ENCODE measurements at regions not wholly inside any gene's neighbourhood (a gene's known extent, or its start where the extent isn't known, plus 50 kb on each side); places are given as distances from the start of the nearest gene placed in this dataset.
"Not testable (repeated sequence)": the region's sequence is repeated elsewhere in the genome, so short reads cannot be mapped to it uniquely, and the experiment has no call there.

DNA sequence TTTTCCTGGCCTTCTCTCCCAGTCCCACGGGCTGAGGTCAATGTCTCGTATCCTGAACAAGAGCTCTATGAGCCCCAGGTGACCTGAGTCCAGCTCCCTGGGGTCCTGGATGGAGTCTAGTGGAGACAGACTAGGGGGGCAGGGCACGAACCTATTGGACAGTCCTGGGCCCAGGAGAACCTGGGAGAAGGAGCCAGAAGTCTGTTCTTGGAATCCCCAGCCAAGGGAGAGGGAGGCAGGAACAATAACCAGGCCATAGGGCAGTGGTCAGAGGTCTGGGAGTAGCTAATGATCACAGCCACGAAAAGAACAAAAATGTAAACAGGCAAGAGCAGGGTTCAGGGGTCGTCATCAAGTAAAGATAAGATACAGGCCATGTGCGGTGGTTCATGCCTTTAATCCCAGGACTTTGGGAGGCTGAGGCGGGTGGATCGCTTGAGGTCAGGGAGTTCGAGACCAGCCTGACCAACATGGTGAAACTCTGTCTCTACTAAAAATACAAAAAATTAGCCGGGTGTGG, 60.8 kb downstream of the COPRS start:
- no peak for TF ChIP-seq CTCF (IDR thresholded peaks at IDR 0.05)
- no peaks in the 10 kb centered on the region for H3K9me3 ChIP-seq
- ATAC-seq (no peak), DNase-seq (no peak)
- no peak overlapping the region for H3K4me3 ChIP-seq
- intact Hi-C loops (cut with DNase I, micrococcal nuclease), result no loop called here
- no peaks in the 10 kb centered on the region for H3K36me3 ChIP-seq (ENCODE audit: low read depth)
- no peaks in the 10 kb centered on the region for H3K4me1 ChIP-seq (ENCODE audit: low read depth)

DNA sequence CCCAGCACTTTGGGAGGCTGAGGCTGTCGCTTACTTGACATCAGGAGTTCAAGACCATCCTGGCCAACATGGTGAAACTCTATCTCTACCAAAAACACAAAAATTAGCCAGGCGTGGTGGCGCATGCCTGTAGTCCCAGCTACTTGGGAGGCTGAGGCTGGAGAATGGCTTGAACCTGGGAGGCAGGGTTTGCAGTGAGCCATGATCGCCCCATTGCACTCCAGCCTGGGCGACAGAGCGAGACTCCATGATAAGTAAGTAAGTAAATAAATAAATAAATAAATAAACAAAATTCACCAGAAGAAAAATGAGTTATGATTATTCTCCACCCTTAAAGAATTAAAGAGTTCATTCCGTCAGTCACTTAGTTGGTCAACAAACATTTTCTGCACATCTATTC, 63.1 kb downstream of the COPRS start:
- ATAC-seq; DNase-seq; H3K4me1 ChIP-seq (ENCODE audit: low read depth); H3K9me3 ChIP-seq; H3K36me3 ChIP-seq (ENCODE audit: low read depth); intact Hi-C loops (cut with DNase I, micrococcal nuclease); H3K4me3 ChIP-seq: not testable (repeated sequence)

- intact Hi-C loops (cut with DNase I, micrococcal nuclease), result no loop called here
- TF ChIP-seq CTCF (IDR thresholded peaks at IDR 0.05), result no peak
- no peak for ATAC-seq
- Histone ChIP-seq H3K9me3 (no peaks in the 10 kb centered on the region), H3K4me1 (ENCODE audit: low read depth) (no peaks in the 10 kb centered on the region), H3K36me3 (ENCODE audit: low read depth) (no peaks in the 10 kb centered on the region), H3K4me3 (no peak overlapping the region)
- no peak for DNase-seq
Measured at GRCh38 chr17:31794111-31794510, 64.9 kb downstream of the COPRS start.

GRCh38 chr17:31793634-31794033, 65.4 kb downstream of the COPRS start:
- intact Hi-C loops (cut with DNase I, micrococcal nuclease); H3K4me3 ChIP-seq; ATAC-seq; H3K36me3 ChIP-seq (ENCODE audit: low read depth); H3K9me3 ChIP-seq; H3K4me1 ChIP-seq (ENCODE audit: low read depth); DNase-seq: not testable (repeated sequence)

GRCh38 chr17:31792007-31792585, 66.9 kb downstream of the COPRS start:
- intact Hi-C loops (cut with DNase I, micrococcal nuclease), result no loop called here
- Histone ChIP-seq H3K4me3 (no peak overlapping the region), H3K36me3 (ENCODE audit: low read depth) (no peaks in the 10 kb centered on the region), H3K9me3 (no peaks in the 10 kb centered on the region), H3K4me1 (ENCODE audit: low read depth) (no peaks in the 10 kb centered on the region)
- ATAC-seq (no peak), DNase-seq (no peak)
- no peak for TF ChIP-seq CTCF (IDR thresholded peaks at IDR 0.05)

GRCh38 chr17:31789707-31790505, 69.1 kb downstream of the COPRS start:
- no peaks in the 10 kb centered on the region for H3K9me3 ChIP-seq
- H3K4me3 ChIP-seq, result no peak overlapping the region
- intact Hi-C loops (cut with DNase I, micrococcal nuclease), result no loop called here
- DNase-seq, result no peak
- H3K4me1 ChIP-seq (ENCODE audit: low read depth), result no peaks in the 10 kb centered on the region
- TF ChIP-seq CTCF (IDR thresholded peaks at IDR 0.05), result no peak
- no peaks in the 10 kb centered on the region for H3K36me3 ChIP-seq (ENCODE audit: low read depth)
- no peak for ATAC-seq

All from mucosa of descending colon (tissue), 3 donors.